ENCODE measurements at regions not wholly inside any gene's neighbourhood (a gene's known extent, or its start where the extent isn't known, plus 50 kb on each side); places are given as distances from the start of the nearest gene placed in this dataset.

- no peak for DNase-seq (ENCODE audit: low read depth, low spot score)
- in situ Hi-C loops (cut with HindIII; ENCODE audit: low pct_unique_long_range_greater_than_20kb, low sequenced_read_pairs) = no loop called here
Observed at GRCh38 chr10:61356354-61356753, 96.8 kb downstream of the TMEM26 start.

GRCh38 chr10:61355211-61355610, 98.0 kb downstream of the TMEM26 start:
- DNase-seq (ENCODE audit: low read depth, low spot score) = no peak
- in situ Hi-C loops (cut with HindIII; ENCODE audit: low pct_unique_long_range_greater_than_20kb, low sequenced_read_pairs) = no loop called here

- in situ Hi-C loops (cut with HindIII; ENCODE audit: low pct_unique_long_range_greater_than_20kb, low sequenced_read_pairs) = no loop called here
- DNase-seq (ENCODE audit: low read depth, low spot score) = no peak
Observed at GRCh38 chr10:61354401-61354975, 98.7 kb downstream of the TMEM26 start.

- in situ Hi-C loops (cut with HindIII; ENCODE audit: low pct_unique_long_range_greater_than_20kb, low sequenced_read_pairs) = no loop called here
- no peak for DNase-seq (ENCODE audit: low read depth, low spot score)
Observed at GRCh38 chr10:61350794-61351193, 102.4 kb downstream of the TMEM26 start.

- in situ Hi-C loops (cut with HindIII; ENCODE audit: low pct_unique_long_range_greater_than_20kb, low sequenced_read_pairs) = no loop called here
Observed at GRCh38 chr10:61350068-61350467, 103.1 kb downstream of the TMEM26 start.

GRCh38 chr10:61346796-61347413, 106.3 kb downstream of the TMEM26 start:
- no peak for DNase-seq (ENCODE audit: low read depth, low spot score)
- in situ Hi-C loops (cut with HindIII; ENCODE audit: low pct_unique_long_range_greater_than_20kb, low sequenced_read_pairs) = no loop called here

More at GRCh38 chr10:61350068-61350467, 103.1 kb downstream of the TMEM26 start:
- DNase-seq (ENCODE audit: low read depth, low spot score) = no peak

GRCh38 chr10:61343796-61344195, 109.4 kb downstream of the TMEM26 start:
- no peak for DNase-seq (ENCODE audit: low read depth, low spot score)
- in situ Hi-C loops (cut with HindIII; ENCODE audit: low pct_unique_long_range_greater_than_20kb, low sequenced_read_pairs) = no loop called here

GRCh38 chr10:61342858-61343572, 110.2 kb downstream of the TMEM26 start:
- in situ Hi-C loops (cut with HindIII; ENCODE audit: low pct_unique_long_range_greater_than_20kb, low sequenced_read_pairs) = no loop called here
- DNase-seq (ENCODE audit: low read depth, low spot score) = no peak

- in situ Hi-C loops (cut with HindIII; ENCODE audit: low pct_unique_long_range_greater_than_20kb, low sequenced_read_pairs) = no loop called here
- no peak for DNase-seq (ENCODE audit: low read depth, low spot score)
Observed at GRCh38 chr10:61341008-61341407, 112.2 kb downstream of the TMEM26 start.

- in situ Hi-C loops (cut with HindIII; ENCODE audit: low pct_unique_long_range_greater_than_20kb, low sequenced_read_pairs) = no loop called here
- DNase-seq (ENCODE audit: low read depth, low spot score) = no peak
Observed at GRCh38 chr10:61338146-61338545, 115.0 kb downstream of the TMEM26 start.

- in situ Hi-C loops (cut with HindIII; ENCODE audit: low pct_unique_long_range_greater_than_20kb, low sequenced_read_pairs) = no loop called here
- no peak for DNase-seq (ENCODE audit: low read depth, low spot score)
Observed at GRCh38 chr10:61337741-61338140, 115.4 kb downstream of the TMEM26 start.

GRCh38 chr10:61336831-61337230, 116.3 kb downstream of the TMEM26 start:
- DNase-seq (ENCODE audit: low read depth, low spot score) = peak; percentile 40
- in situ Hi-C loops (cut with HindIII; ENCODE audit: low pct_unique_long_range_greater_than_20kb, low sequenced_read_pairs) = no loop called here

- DNase-seq (ENCODE audit: low read depth, low spot score) = no peak
- in situ Hi-C loops (cut with HindIII; ENCODE audit: low pct_unique_long_range_greater_than_20kb, low sequenced_read_pairs) = no loop called here
Observed at GRCh38 chr10:61335359-61335758, 117.8 kb downstream of the TMEM26 start.

GRCh38 chr10:61332581-61332980, 120.6 kb downstream of the TMEM26 start:
- in situ Hi-C loops (cut with HindIII; ENCODE audit: low pct_unique_long_range_greater_than_20kb, low sequenced_read_pairs) = no loop called here
- DNase-seq (ENCODE audit: low read depth, low spot score) = peak; percentile 93

GRCh38 chr10:61330669-61331068, 122.5 kb downstream of the TMEM26 start:
- DNase-seq (ENCODE audit: low read depth, low spot score) = no peak
- in situ Hi-C loops (cut with HindIII; ENCODE audit: low pct_unique_long_range_greater_than_20kb, low sequenced_read_pairs) = no loop called here

- no peak for DNase-seq (ENCODE audit: low read depth, low spot score)
- in situ Hi-C loops (cut with HindIII; ENCODE audit: low pct_unique_long_range_greater_than_20kb, low sequenced_read_pairs) = no loop called here
Observed at GRCh38 chr10:61329854-61330253, 123.3 kb downstream of the TMEM26 start.

GRCh38 chr10:61325223-61325960, 127.8 kb downstream of the TMEM26 start:
- peak; percentile 33 for DNase-seq (ENCODE audit: low read depth, low spot score)
- in situ Hi-C loops (cut with HindIII; ENCODE audit: low pct_unique_long_range_greater_than_20kb, low sequenced_read_pairs) = no loop called here

GRCh38 chr10:61323726-61324125, 129.5 kb downstream of the TMEM26 start:
- no peak for DNase-seq (ENCODE audit: low read depth, low spot score)
- in situ Hi-C loops (cut with HindIII; ENCODE audit: low pct_unique_long_range_greater_than_20kb, low sequenced_read_pairs) = no loop called here
